ENCODE measurements at regions not wholly inside any gene's neighbourhood (a gene's known extent, or its start where the extent isn't known, plus 50 kb on each side); places are given as distances from the start of the nearest gene placed in this dataset.

DNA sequence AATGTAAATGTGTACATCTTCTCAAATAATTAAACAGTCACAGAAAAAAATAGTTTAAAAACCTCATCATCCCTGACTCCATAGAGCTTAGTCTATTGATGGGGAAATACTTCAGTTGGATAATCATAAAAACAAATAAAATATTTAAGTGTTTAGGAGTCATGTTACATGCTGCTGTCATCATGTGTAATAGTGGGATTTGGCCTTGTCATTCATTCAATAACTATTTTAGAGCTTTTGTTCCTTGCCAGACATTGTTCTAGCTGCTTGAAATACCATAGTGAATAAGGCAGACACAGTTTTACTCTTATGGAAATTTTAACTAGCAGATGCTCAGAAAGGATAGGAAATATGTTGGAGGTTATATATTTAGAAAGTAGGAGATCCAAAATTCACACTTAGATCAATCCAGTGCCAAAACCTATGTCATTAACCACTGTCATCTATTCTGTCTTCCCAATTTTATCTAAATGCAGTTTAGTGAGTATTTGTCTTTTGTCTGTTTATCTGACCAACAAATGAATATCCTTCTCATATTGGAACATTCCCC, 324.7 kb downstream of the CASP12 start (continued):
- TF ChIP-seq, protein P1, sequence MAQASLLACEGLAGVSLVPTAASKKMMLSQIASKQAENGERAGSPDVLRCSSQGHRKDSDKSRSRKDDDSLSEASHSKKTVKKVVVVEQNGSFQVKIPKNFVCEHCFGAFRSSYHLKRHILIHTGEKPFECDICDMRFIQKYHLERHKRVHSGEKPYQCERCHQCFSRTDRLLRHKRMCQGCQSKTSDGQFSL (CRISPR knock-in tag; IDR thresholded peaks at IDR 0.05) = no peak
- TF ChIP-seq, protein P1 (tag; IDR thresholded peaks at IDR 0.05) = no peak
- TF ChIP-seq, protein P2, sequence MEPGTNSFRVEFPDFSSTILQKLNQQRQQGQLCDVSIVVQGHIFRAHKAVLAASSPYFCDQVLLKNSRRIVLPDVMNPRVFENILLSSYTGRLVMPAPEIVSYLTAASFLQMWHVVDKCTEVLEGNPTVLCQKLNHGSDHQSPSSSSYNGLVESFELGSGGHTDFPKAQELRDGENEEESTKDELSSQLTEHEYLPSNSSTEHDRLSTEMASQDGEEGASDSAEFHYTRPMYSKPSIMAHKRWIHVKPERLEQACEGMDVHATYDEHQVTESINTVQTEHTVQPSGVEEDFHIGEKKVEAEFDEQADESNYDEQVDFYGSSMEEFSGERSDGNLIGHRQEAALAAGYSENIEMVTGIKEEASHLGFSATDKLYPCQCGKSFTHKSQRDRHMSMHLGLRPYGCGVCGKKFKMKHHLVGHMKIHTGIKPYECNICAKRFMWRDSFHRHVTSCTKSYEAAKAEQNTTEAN (CRISPR knock-in tag; IDR thresholded peaks at IDR 0.05) = no peak
- no peak for TF ChIP-seq ARNT (IDR thresholded peaks at IDR 0.05)
- TF ChIP-seq JUNB (CRISPR knock-in tag; conservative IDR thresholded peaks at IDR 0.05) = no peak

DNA sequence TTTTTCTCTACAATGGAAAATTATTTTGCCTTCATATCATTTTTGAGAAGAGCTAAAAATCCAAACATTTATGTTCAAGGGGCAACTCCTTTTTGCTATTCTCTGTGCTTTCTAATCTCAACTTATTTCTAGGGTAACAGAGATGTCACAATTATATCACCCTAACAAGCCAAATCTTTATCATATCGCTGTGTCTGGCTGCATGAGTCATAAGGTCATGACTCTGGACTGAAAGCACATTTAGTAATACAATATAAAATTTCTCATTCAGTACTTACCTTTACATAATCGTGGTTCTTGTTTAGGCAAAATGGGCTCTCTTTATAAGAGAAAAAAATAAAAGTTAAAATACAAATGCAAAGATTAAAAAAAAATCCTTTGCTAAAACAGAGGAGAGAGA, 326.0 kb downstream of the CASP12 start:
- Histone ChIP-seq H3K9me3 (replicated peaks; ENCODE audit: control insufficient read depth, insufficient read depth, low read depth, low read length) (no peaks in the 10 kb centered on the region), H2AFZ (ENCODE audit: low read depth, low read length) (no peak overlapping the region), H3K4me2 (ENCODE audit: insufficient read depth, low read length) (no peak overlapping the region), H3K4me3 (no peak overlapping the region), H3K27ac (ENCODE audit: extremely low read depth, low read depth, low read length) (no peak overlapping the region), H3K36me3 (ENCODE audit: control insufficient read depth, insufficient read depth, low read length) (no peaks in the 10 kb centered on the region), H3K27me3 (ENCODE audit: control insufficient read depth in 2 of 2, insufficient read depth in 2 of 2, low read length in 2 of 2) (no peaks in the 10 kb centered on the region), H3K9me1 (ENCODE audit: control insufficient read depth, insufficient read depth, low read length) (no peaks in the 10 kb centered on the region), H4K20me1 (replicated peaks; ENCODE audit: control insufficient read depth, insufficient read depth, low read length) (no peaks in the 10 kb centered on the region), H3K79me2 (ENCODE audit: control insufficient read depth, insufficient read depth, low read length) (no peaks in the 10 kb centered on the region), H3K9ac (ENCODE audit: insufficient read depth in 1 of 2, low read depth in 2 of 2, low read length in 2 of 2) (no peak overlapping the region), H3K4me1 (replicated peaks in 1 of 2; ENCODE audit: control insufficient read depth in 2 of 2, insufficient read depth in 2 of 2, low read length in 2 of 2) (no peaks in the 10 kb centered on the region)
- in situ Hi-C loops (cut with MboI) = no loop called here
- 3% methylated on average over 2 of the region's 2 CpGs for WGBS (ENCODE audit: insufficient coverage, low coverage, missing lambda C conversion rate)
- intact Hi-C loops (cut with micrococcal nuclease) = no loop called here
- ChIA-PET CTCF (ENCODE audit: low intra/inter-chr PET ratio) (no interaction called here), POLR2A (no interaction called here)
- BruUV-seq (replicated peaks) = no TSS peak
- no peak for DNase-seq (ENCODE audit: extremely low read depth in 1 of 4, low spot score in 3 of 4)
- no peak for ATAC-seq
- FAIRE-seq = no peak
- TF ChIP-seq TCF3 (CRISPR knock-in tag; IDR thresholded peaks at IDR 0.05) = no peak
- no peak for TF ChIP-seq HDAC8 (tag; IDR thresholded peaks at IDR 0.05)
- TF ChIP-seq ZBTB7A (IDR thresholded peaks at IDR 0.05; ENCODE audit: borderline replicate concordance, control insufficient read depth, low read depth, low read length) = no peak
- no peak for TF ChIP-seq POLR2G (IDR thresholded peaks at IDR 0.05; ENCODE audit: low read depth, low read length)
- no peak for TF ChIP-seq GTF2A2 (tag; IDR thresholded peaks at IDR 0.05)
- no peak for TF ChIP-seq ETV1 (tag; conservative IDR thresholded peaks at IDR 0.05; ENCODE audit: low read depth)
- TF ChIP-seq, protein P3, sequence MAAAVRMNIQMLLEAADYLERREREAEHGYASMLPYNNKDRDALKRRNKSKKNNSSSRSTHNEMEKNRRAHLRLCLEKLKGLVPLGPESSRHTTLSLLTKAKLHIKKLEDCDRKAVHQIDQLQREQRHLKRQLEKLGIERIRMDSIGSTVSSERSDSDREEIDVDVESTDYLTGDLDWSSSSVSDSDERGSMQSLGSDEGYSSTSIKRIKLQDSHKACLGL (CRISPR knock-in tag; IDR thresholded peaks at IDR 0.05; ENCODE audit: borderline replicate concordance, poor library complexity, severe bottlenecking) = no peak
- no peak for TF ChIP-seq POLR2A (conservative IDR thresholded peaks at IDR 0.05)
- TF ChIP-seq FOS (IDR thresholded peaks at IDR 0.05; ENCODE audit: extremely low read depth, insufficient read length) = no peak
- TF ChIP-seq, protein P4, sequence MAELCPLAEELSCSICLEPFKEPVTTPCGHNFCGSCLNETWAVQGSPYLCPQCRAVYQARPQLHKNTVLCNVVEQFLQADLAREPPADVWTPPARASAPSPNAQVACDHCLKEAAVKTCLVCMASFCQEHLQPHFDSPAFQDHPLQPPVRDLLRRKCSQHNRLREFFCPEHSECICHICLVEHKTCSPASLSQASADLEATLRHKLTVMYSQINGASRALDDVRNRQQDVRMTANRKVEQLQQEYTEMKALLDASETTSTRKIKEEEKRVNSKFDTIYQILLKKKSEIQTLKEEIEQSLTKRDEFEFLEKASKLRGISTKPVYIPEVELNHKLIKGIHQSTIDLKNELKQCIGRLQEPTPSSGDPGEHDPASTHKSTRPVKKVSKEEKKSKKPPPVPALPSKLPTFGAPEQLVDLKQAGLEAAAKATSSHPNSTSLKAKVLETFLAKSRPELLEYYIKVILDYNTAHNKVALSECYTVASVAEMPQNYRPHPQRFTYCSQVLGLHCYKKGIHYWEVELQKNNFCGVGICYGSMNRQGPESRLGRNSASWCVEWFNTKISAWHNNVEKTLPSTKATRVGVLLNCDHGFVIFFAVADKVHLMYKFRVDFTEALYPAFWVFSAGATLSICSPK (IDR thresholded peaks at IDR 0.05; ENCODE audit: borderline replicate concordance) = no peak
- TF ChIP-seq XRCC3 (IDR thresholded peaks at IDR 0.05) = no peak

Data from K562 (cell line).